CD14-positive monocyte (primary cell): ENCODE measurements at regions not wholly inside any gene's neighbourhood (a gene's known extent, or its start where the extent isn't known, plus 50 kb on each side); places are given as distances from the start of the nearest gene placed in this dataset.

Experiments used
- DNase-seq, 3 donors: peaks; one replicate each; pipeline ENCODE4 v3.0.0-alpha.2; 2011 to 2022
- H2AFZ ChIP-seq: 2 replicates; pipeline ENCODE4 v1.6.0; 2012; ENCODE audit warnings: mild to moderate bottlenecking, low read depth, low read length, inconsistent platforms; ENCODE audit not compliant: insufficient read depth, poor library complexity, severe bottlenecking
- H3K27ac ChIP-seq, 2 donors: 1 replicate in 1 of 2; 2 replicates in 1 of 2; pipeline ENCODE4 v1.5.1; 2012 to 2013; ENCODE audit warnings: low read length in 2 of 2, control low read depth in 1 of 2, inconsistent platforms in 1 of 2, low read depth in 1 of 2, mild to moderate bottlenecking in 1 of 2
- H3K27me3 ChIP-seq, 2 donors: one replicate each; pipeline versions ENCODE4 v1.6.0 to v1.6.1; 2011 to 2013; ENCODE audit warnings: low read length in 2 of 2; ENCODE audit not compliant: control insufficient read depth in 2 of 2, insufficient read depth in 2 of 2
- H3K36me3 ChIP-seq, 2 donors: replicated peaks in 1 of 2; 1 replicate in 1 of 2; 2 replicates in 1 of 2; pipeline versions ENCODE4 v1.5.1 to v1.6.1; 2012 to 2013; ENCODE audit warnings: low read length in 2 of 2, control low read depth in 1 of 2, inconsistent platforms in 1 of 2, mild to moderate bottlenecking in 1 of 2; ENCODE audit not compliant: insufficient read depth in 2 of 2, control insufficient read depth in 1 of 2
- H3K4me1 ChIP-seq, 2 donors: 1 replicate in 1 of 2; 2 replicates in 1 of 2; pipeline versions ENCODE4 v1.5.1 to v1.6.1; 2012 to 2013; ENCODE audit warnings: low read length in 2 of 2, control low read depth in 1 of 2, inconsistent platforms in 1 of 2, mild to moderate bottlenecking in 1 of 2, moderate library complexity in 1 of 2; ENCODE audit not compliant: insufficient read depth in 2 of 2, control insufficient read depth in 1 of 2
- H3K4me2 ChIP-seq: replicated peaks from 2 replicates; pipeline ENCODE3; 2012; ENCODE audit warnings: low read length, moderate library complexity, mild to moderate bottlenecking; ENCODE audit not compliant: poor library complexity, severe bottlenecking; ENCODE audit errors: extremely low read depth
- H3K4me3 ChIP-seq, 3 experiments: fragments of 200-600 bp in 1 of 3; sonication (generic) in 1 of 3; replicated peaks in 1 of 3; 1 replicate in 2 of 3; 2 replicates in 1 of 3; pipeline ENCODE4 v1.5.1; 2011 to 2013; ENCODE audit warnings: low read length in 3 of 3, mild to moderate bottlenecking in 3 of 3, control low read depth in 2 of 3, low read depth in 2 of 3, inconsistent platforms in 1 of 3, moderate library complexity in 1 of 3
- H3K79me2 ChIP-seq: 2 replicates; pipeline ENCODE4 v1.6.0; 2012; ENCODE audit warnings: mild to moderate bottlenecking, control low read depth, inconsistent platforms, low read length, moderate library complexity; ENCODE audit not compliant: insufficient read depth
- H3K9ac ChIP-seq: 2 replicates; pipeline ENCODE4 v1.6.0; 2017; ENCODE audit warnings: low read length, mild to moderate bottlenecking; ENCODE audit not compliant: insufficient read depth, poor library complexity, severe bottlenecking
- H3K9me3 ChIP-seq, 2 donors: replicated peaks in 1 of 2; 1 replicate in 1 of 2; 2 replicates in 1 of 2; pipeline versions ENCODE4 v1.5.1 to v1.6.1; 2012 to 2013; ENCODE audit warnings: low read length in 2 of 2, control low read depth in 1 of 2; ENCODE audit not compliant: control insufficient read depth in 1 of 2, insufficient read depth in 1 of 2
- H4K20me1 ChIP-seq: 2 replicates; pipeline ENCODE4 v1.6.0; 2012; ENCODE audit warnings: mild to moderate bottlenecking, low read length, control low read depth, moderate library complexity; ENCODE audit not compliant: insufficient read depth
- H3K27ac Mint-ChIP-seq, 7 donors: one replicate each; pipeline ENCODE4 v1.8.0; 2020; ENCODE audit warnings: mild to moderate bottlenecking in 7 of 7, mixed read lengths in 7 of 7, moderate library complexity in 6 of 7, inconsistent platforms in 2 of 7
- H3K27me3 Mint-ChIP-seq, 3 donors: one replicate each; pipeline ENCODE4 v1.8.0; 2021 to 2022; ENCODE audit warnings: low read depth in 3 of 3, mild to moderate bottlenecking in 3 of 3, mixed read lengths in 3 of 3, moderate library complexity in 3 of 3, inconsistent platforms in 1 of 3
- H3K36me3 Mint-ChIP-seq, 2 donors: one replicate each; pipeline ENCODE4 v1.8.0; 2020; ENCODE audit warnings: mixed read lengths in 2 of 2, inconsistent platforms in 1 of 2, mild to moderate bottlenecking in 1 of 2
- H3K4me1 Mint-ChIP-seq: one replicate; pipeline ENCODE4 v1.8.0; 2020; ENCODE audit warnings: mild to moderate bottlenecking, mixed read lengths
- H3K4me3 Mint-ChIP-seq, 2 donors: one replicate each; pipeline ENCODE4 v1.8.0; 2020; ENCODE audit warnings: mild to moderate bottlenecking in 2 of 2, mixed read lengths in 2 of 2, moderate library complexity in 1 of 2
- H3K9me3 Mint-ChIP-seq, 7 donors: one replicate each; pipeline ENCODE4 v1.8.0; 2020 to 2022; ENCODE audit warnings: mixed read lengths in 7 of 7, mild to moderate bottlenecking in 6 of 7, moderate library complexity in 6 of 7, inconsistent platforms in 2 of 7
- WGBS: methylation state at CpG from one replicate; pipeline ENCODE4 v1.1.5; 2013; ENCODE audit warnings: missing lambda C conversion rate; ENCODE audit not compliant: insufficient coverage; 5-methylcytosine and 5-hydroxymethylcytosine counted together
- intact Hi-C, 2 donors: fragments of 100-400 bp; cut with micrococcal nuclease; formaldehyde crosslinking; loops; one replicate each; pipeline versions ENCODE4 v1.15.0 to v1.15.1; 2023
- TF ChIP-seq, protein P1 (sequence below): fragments of 200-600 bp; IDR thresholded peaks from one replicate; pipeline ENCODE4 v1.8.0; 2022; ENCODE audit warnings: antibody characterized with exemption, mild to moderate bottlenecking

DNA sequence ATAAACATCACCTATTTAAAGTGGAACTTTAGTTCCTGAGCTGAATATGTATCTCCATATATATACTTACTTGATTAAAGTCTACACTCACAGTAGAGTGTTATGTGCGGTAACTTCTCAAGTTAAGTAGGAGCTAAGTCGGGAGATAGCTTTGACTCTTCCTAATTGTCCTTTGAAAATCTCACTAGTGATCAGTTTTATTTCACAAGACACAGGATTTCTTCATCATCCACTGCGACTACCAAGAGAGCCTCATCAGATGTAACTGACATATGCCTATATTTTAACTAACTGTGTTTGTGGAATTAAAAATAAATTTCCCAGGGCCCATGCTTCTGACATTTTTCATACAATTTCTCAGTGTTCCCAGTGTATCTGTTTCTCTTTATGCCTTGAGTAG is 1664.0 kb downstream of the EFNB2 start:
- Mint-ChIP-seq H3K9me3 (peaks cover 0 to 4% (median 0%) of the 10 kb centered on the region in 7 donors), H3K4me1 (peaks cover 23% of the 10 kb centered on the region), H3K4me3 (no peak overlapping the region), H3K27me3 (no peaks in the 10 kb centered on the region), H3K27ac (peak overlapping the region in 1 of 7 donors; percentile 4), H3K36me3 (no peaks in the 10 kb centered on the region)
- H3K79me2 ChIP-seq = no peaks in the 10 kb centered on the region
- no peak overlapping the region for H3K9ac ChIP-seq
- intact Hi-C loops = no loop called here
- H3K4me2 ChIP-seq = no peak overlapping the region
- no peaks in the 10 kb centered on the region for H3K36me3 ChIP-seq
- no peak overlapping the region for H3K27ac ChIP-seq
- H4K20me1 ChIP-seq = no peaks in the 10 kb centered on the region
- peaks cover 0 to 3% of the 10 kb centered on the region in 2 donors for H3K9me3 ChIP-seq
- H2AFZ ChIP-seq = no peak overlapping the region
- H3K27me3 ChIP-seq = no peaks in the 10 kb centered on the region
- TF ChIP-seq, protein P1, sequence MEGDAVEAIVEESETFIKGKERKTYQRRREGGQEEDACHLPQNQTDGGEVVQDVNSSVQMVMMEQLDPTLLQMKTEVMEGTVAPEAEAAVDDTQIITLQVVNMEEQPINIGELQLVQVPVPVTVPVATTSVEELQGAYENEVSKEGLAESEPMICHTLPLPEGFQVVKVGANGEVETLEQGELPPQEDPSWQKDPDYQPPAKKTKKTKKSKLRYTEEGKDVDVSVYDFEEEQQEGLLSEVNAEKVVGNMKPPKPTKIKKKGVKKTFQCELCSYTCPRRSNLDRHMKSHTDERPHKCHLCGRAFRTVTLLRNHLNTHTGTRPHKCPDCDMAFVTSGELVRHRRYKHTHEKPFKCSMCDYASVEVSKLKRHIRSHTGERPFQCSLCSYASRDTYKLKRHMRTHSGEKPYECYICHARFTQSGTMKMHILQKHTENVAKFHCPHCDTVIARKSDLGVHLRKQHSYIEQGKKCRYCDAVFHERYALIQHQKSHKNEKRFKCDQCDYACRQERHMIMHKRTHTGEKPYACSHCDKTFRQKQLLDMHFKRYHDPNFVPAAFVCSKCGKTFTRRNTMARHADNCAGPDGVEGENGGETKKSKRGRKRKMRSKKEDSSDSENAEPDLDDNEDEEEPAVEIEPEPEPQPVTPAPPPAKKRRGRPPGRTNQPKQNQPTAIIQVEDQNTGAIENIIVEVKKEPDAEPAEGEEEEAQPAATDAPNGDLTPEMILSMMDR = no peak
- no peaks in the 10 kb centered on the region for H3K4me1 ChIP-seq
- no CpG with 5 or more reads among the region's 3 CpGs for WGBS
- no peak overlapping the region for H3K4me3 ChIP-seq
- no peak for DNase-seq

DNA sequence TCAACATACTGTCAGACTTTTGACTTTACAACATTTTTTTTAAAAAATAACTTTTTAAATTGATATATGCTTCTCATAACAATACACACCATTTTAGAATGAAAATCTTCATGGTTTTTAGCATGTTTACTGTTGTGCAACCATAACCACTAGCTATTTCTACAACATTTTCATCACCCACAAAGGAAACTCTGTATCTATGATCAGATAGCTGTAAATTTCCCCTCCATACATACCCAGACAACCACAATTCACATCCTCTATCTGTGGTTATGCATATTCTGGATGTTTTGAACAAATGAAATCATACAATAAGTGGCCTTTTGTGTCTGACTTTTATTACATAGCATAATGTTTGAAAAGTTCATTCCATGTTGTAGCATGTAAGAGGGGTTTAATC is 1666.0 kb downstream of the EFNB2 start:
- TF ChIP-seq, protein P1 = no peak
- H3K27ac ChIP-seq = no peak overlapping the region
- no peaks in the 10 kb centered on the region for H3K79me2 ChIP-seq
- peaks cover 0 to 7% of the 10 kb centered on the region in 2 donors for H3K9me3 ChIP-seq
- H3K4me3 ChIP-seq = no peak overlapping the region
- no peaks in the 10 kb centered on the region for H3K27me3 ChIP-seq
- H3K36me3 ChIP-seq = no peaks in the 10 kb centered on the region
- Mint-ChIP-seq H3K27me3 (no peaks in the 10 kb centered on the region), H3K9me3 (peaks cover 0 to 8% (median 3%) of the 10 kb centered on the region in 7 donors), H3K4me3 (no peak overlapping the region), H3K4me1 (peaks cover 23% of the 10 kb centered on the region), H3K36me3 (no peaks in the 10 kb centered on the region), H3K27ac (no peak overlapping the region)
- no peak for DNase-seq
- no peak overlapping the region for H2AFZ ChIP-seq
- H4K20me1 ChIP-seq = no peaks in the 10 kb centered on the region
- intact Hi-C loops = no loop called here
- H3K9ac ChIP-seq = no peak overlapping the region
- H3K4me1 ChIP-seq = no peaks in the 10 kb centered on the region
- no peak overlapping the region for H3K4me2 ChIP-seq
